Stimulated activated CD4-positive, alpha-beta T cell treated with anti-CD3 and anti-CD28 coated beads, Interleukin-4, amount 100 ng/mL, for 1 hour (primary cell): ENCODE measurements at regions not wholly inside any gene's neighbourhood (a gene's known extent, or its start where the extent isn't known, plus 50 kb on each side); places are given as distances from the start of the nearest gene placed in this dataset.

Experiments used
- DNase-seq: peaks from one replicate; pipeline ENCODE4 v3.0.0-alpha.2; 2020

- DNase-seq: no peak
Measured at GRCh38 chr10:4775808-4776207, 50.2 kb upstream of the AKR1E2 start.

GRCh38 chr10:4772202-4772570, 53.8 kb upstream of the AKR1E2 start:
- DNase-seq: no peak

GRCh38 chr10:4771554-4772201, 54.3 kb upstream of the AKR1E2 start:
- DNase-seq: no peak

GRCh38 chr10:4770801-4771553, 55.0 kb upstream of the AKR1E2 start:
- no peak for DNase-seq

- no peak for DNase-seq
Measured at GRCh38 chr10:4768416-4768815, 57.6 kb upstream of the AKR1E2 start.

- no peak for DNase-seq
Measured at GRCh38 chr10:4767033-4767814, 58.8 kb upstream of the AKR1E2 start.

- DNase-seq: no peak
Measured at GRCh38 chr10:4766454-4766853, 59.6 kb upstream of the AKR1E2 start.

- no peak for DNase-seq
Measured at GRCh38 chr10:4765428-4765827, 60.6 kb upstream of the AKR1E2 start.

GRCh38 chr10:4763960-4764428, 62.0 kb upstream of the AKR1E2 start:
- no peak for DNase-seq

GRCh38 chr10:4763513-4763912, 62.5 kb upstream of the AKR1E2 start:
- DNase-seq: no peak

GRCh38 chr10:4758256-4758655, 67.8 kb upstream of the AKR1E2 start:
- DNase-seq: no peak

- no peak for DNase-seq
Measured at GRCh38 chr10:4755286-4755989, 70.6 kb upstream of the AKR1E2 start.

- no peak for DNase-seq
Measured at GRCh38 chr10:4754143-4754542, 71.9 kb upstream of the AKR1E2 start.

GRCh38 chr10:4751211-4751610, 74.8 kb upstream of the AKR1E2 start:
- no peak for DNase-seq

GRCh38 chr10:4749271-4749574, 76.8 kb upstream of the AKR1E2 start:
- no peak for DNase-seq

GRCh38 chr10:4748491-4749270, 77.3 kb upstream of the AKR1E2 start:
- DNase-seq: no peak

- DNase-seq: no peak
Measured at GRCh38 chr10:4742217-4742616, 83.8 kb upstream of the AKR1E2 start.

- DNase-seq: no peak
Measured at GRCh38 chr10:4740471-4740870, 85.5 kb upstream of the AKR1E2 start.

GRCh38 chr10:4736608-4737007, 89.4 kb upstream of the AKR1E2 start:
- no peak for DNase-seq

- no peak for DNase-seq
Measured at GRCh38 chr10:4736183-4736582, 89.8 kb upstream of the AKR1E2 start.

- no peak for DNase-seq
Measured at GRCh38 chr10:4733843-4734224, 92.2 kb upstream of the AKR1E2 start.

GRCh38 chr10:4733150-4733842, 92.7 kb upstream of the AKR1E2 start:
- no peak for DNase-seq
